Astrocyte (in vitro differentiated cells and primary cell): ENCODE measurements at regions not wholly inside any gene's neighbourhood (a gene's known extent, or its start where the extent isn't known, plus 50 kb on each side); places are given as distances from the start of the nearest gene placed in this dataset.

Source experiments
- DNase-seq: peaks from one replicate; pipeline ENCODE4 v3.0.0-alpha.2; 2010; ENCODE audit warnings: low read depth
- FAIRE-seq: peaks from 2 replicates; lab custom pipeline; 2011; peaks lifted over from hg19 to GRCh38; lab: Jason Lieb, UNC
- H2AFZ ChIP-seq: 2 replicates; pipeline ENCODE4 v1.6.0; 2012; ENCODE audit warnings: low read depth, low read length, inconsistent platforms
- H3K27ac ChIP-seq: 2 replicates; pipeline ENCODE4 v1.5.1; 2011; ENCODE audit warnings: low read depth, low read length, inconsistent platforms
- H3K27me3 ChIP-seq: 2 replicates; pipeline ENCODE4 v1.6.0; 2011; ENCODE audit warnings: low read length, inconsistent platforms; ENCODE audit not compliant: insufficient read depth
- H3K36me3 ChIP-seq: 2 replicates; pipeline ENCODE4 v1.5.1; 2011; ENCODE audit warnings: low read length, inconsistent platforms; ENCODE audit not compliant: insufficient read depth
- H3K4me1 ChIP-seq: 2 replicates; pipeline ENCODE4 v1.5.1; 2011; ENCODE audit warnings: low read length, inconsistent platforms; ENCODE audit not compliant: insufficient read depth
- H3K4me2 ChIP-seq: 2 replicates; pipeline ENCODE4 v1.6.0; 2012; ENCODE audit warnings: low read length, inconsistent platforms
- H3K4me3 ChIP-seq: 2 replicates; pipeline ENCODE4 v1.5.1; 2011; ENCODE audit warnings: low read depth, mild to moderate bottlenecking, low read length, inconsistent platforms; ENCODE audit not compliant: insufficient read depth
- H3K79me2 ChIP-seq: 2 replicates; pipeline ENCODE4 v1.6.0; 2012; ENCODE audit warnings: mild to moderate bottlenecking, low read length, inconsistent platforms; ENCODE audit not compliant: insufficient read depth
- H3K9ac ChIP-seq: 2 replicates; pipeline ENCODE4 v1.6.0; 2012; ENCODE audit warnings: mild to moderate bottlenecking, low read length, inconsistent platforms
- H3K9me3 ChIP-seq: 2 replicates; pipeline ENCODE4 v1.5.1; 2012; ENCODE audit warnings: low read depth, mild to moderate bottlenecking, low read length, inconsistent platforms; ENCODE audit not compliant: insufficient read depth
- H4K20me1 ChIP-seq: 2 replicates; pipeline ENCODE4 v1.6.0; 2012; ENCODE audit warnings: low read length, inconsistent platforms; ENCODE audit not compliant: insufficient read depth
- H3K27ac Mint-ChIP-seq: one replicate; pipeline ENCODE4 v1.8.0; 2021; ENCODE audit warnings: mild to moderate bottlenecking, mixed read lengths; ENCODE audit not compliant: unreplicated experiment
- H3K27me3 Mint-ChIP-seq: one replicate; pipeline ENCODE4 v1.8.0; 2021; ENCODE audit warnings: low read depth, mixed read lengths; ENCODE audit not compliant: unreplicated experiment
- H3K36me3 Mint-ChIP-seq: one replicate; pipeline ENCODE4 v1.8.0; 2021; ENCODE audit warnings: low read depth, mixed read lengths; ENCODE audit not compliant: unreplicated experiment
- H3K4me1 Mint-ChIP-seq: one replicate; pipeline ENCODE4 v1.8.0; 2021; ENCODE audit warnings: low read depth, mixed read lengths; ENCODE audit not compliant: unreplicated experiment
- H3K4me3 Mint-ChIP-seq: one replicate; pipeline ENCODE4 v1.8.0; 2021; ENCODE audit warnings: mild to moderate bottlenecking, moderate library complexity, mixed read lengths; ENCODE audit not compliant: unreplicated experiment
- H3K9me3 Mint-ChIP-seq: one replicate; pipeline ENCODE4 v1.8.0; 2021; ENCODE audit warnings: mild to moderate bottlenecking, mixed read lengths; ENCODE audit not compliant: unreplicated experiment
- CTCF ChIP-seq: IDR thresholded peaks from 2 replicates; pipeline ENCODE4 v1.5.1; 2011; ENCODE audit warnings: low read depth, mild to moderate bottlenecking, inconsistent platforms, low read length, moderate library complexity; ENCODE audit not compliant: insufficient read depth
- EZH2 ChIP-seq: IDR thresholded peaks from 2 replicates; pipeline ENCODE4 v1.6.1; 2012; ENCODE audit warnings: mild to moderate bottlenecking, low read length, inconsistent platforms; ENCODE audit not compliant: insufficient read depth

GRCh38 chr9:86997156-86997555 lies 49.9 kb upstream of the GAS1 start:
- DNase-seq: no peak
- H3K4me3 ChIP-seq: no peak overlapping the region
- H3K27me3 Mint-ChIP-seq: peaks cover 2% of the 10 kb centered on the region
- no peak overlapping the region for H2AFZ ChIP-seq
- H3K79me2 ChIP-seq: no peaks in the 10 kb centered on the region
- H3K9ac ChIP-seq: no peak overlapping the region
- no peaks in the 10 kb centered on the region for H3K9me3 ChIP-seq
- no peaks in the 10 kb centered on the region for H3K27me3 ChIP-seq
- no peaks in the 10 kb centered on the region for H3K9me3 Mint-ChIP-seq
- TF ChIP-seq EZH2: no peak
- TF ChIP-seq CTCF: no peak
- no peaks in the 10 kb centered on the region for H3K36me3 Mint-ChIP-seq
- H3K4me1 ChIP-seq: no peaks in the 10 kb centered on the region
- FAIRE-seq: no peak
- H3K4me2 ChIP-seq: no peak overlapping the region
- no peaks in the 10 kb centered on the region for H3K4me1 Mint-ChIP-seq
- H3K27ac Mint-ChIP-seq: no peak overlapping the region
- H3K36me3 ChIP-seq: no peaks in the 10 kb centered on the region
- no peak overlapping the region for H3K27ac ChIP-seq
- H3K4me3 Mint-ChIP-seq: no peak overlapping the region
- no peaks in the 10 kb centered on the region for H4K20me1 ChIP-seq

- Mint-ChIP-seq H3K27me3 (peaks cover 2% of the 10 kb centered on the region), H3K9me3 (no peaks in the 10 kb centered on the region), H3K4me1 (no peaks in the 10 kb centered on the region), H3K27ac (no peak overlapping the region), H3K36me3 (no peaks in the 10 kb centered on the region), H3K4me3 (no peak overlapping the region)
- H3K36me3 ChIP-seq: no peaks in the 10 kb centered on the region
- no peaks in the 10 kb centered on the region for H3K27me3 ChIP-seq
- no peak overlapping the region for H2AFZ ChIP-seq
- FAIRE-seq (no peak), DNase-seq (no peak)
- no peak overlapping the region for H3K9ac ChIP-seq
- H3K4me2 ChIP-seq: no peak overlapping the region
- no peak overlapping the region for H3K4me3 ChIP-seq
- no peaks in the 10 kb centered on the region for H3K4me1 ChIP-seq
- H3K9me3 ChIP-seq: no peaks in the 10 kb centered on the region
- no peaks in the 10 kb centered on the region for H4K20me1 ChIP-seq
- H3K27ac ChIP-seq: no peak overlapping the region
- no peaks in the 10 kb centered on the region for H3K79me2 ChIP-seq
- no peak for TF ChIP-seq CTCF
- TF ChIP-seq EZH2: no peak
These were observed 50.6 kb upstream of the GAS1 start for GRCh38 chr9:86997951-86998350.

GRCh38 chr9:87002517-87002916 lies 55.2 kb upstream of the GAS1 start:
- no peak overlapping the region for H3K27ac ChIP-seq
- H4K20me1 ChIP-seq: no peaks in the 10 kb centered on the region
- H3K4me1 Mint-ChIP-seq: no peaks in the 10 kb centered on the region
- DNase-seq: no peak
- no peaks in the 10 kb centered on the region for H3K4me1 ChIP-seq
- no peaks in the 10 kb centered on the region for H3K27me3 Mint-ChIP-seq
- H3K9me3 ChIP-seq: no peaks in the 10 kb centered on the region
- no peak overlapping the region for H3K9ac ChIP-seq
- no peak overlapping the region for H3K4me2 ChIP-seq
- H3K36me3 ChIP-seq: no peaks in the 10 kb centered on the region
- no peak overlapping the region for H3K4me3 Mint-ChIP-seq
- H3K36me3 Mint-ChIP-seq: no peaks in the 10 kb centered on the region
- H3K9me3 Mint-ChIP-seq: no peaks in the 10 kb centered on the region
- no peaks in the 10 kb centered on the region for H3K27me3 ChIP-seq
- no peak for FAIRE-seq
- no peak overlapping the region for H2AFZ ChIP-seq
- H3K27ac Mint-ChIP-seq: no peak overlapping the region
- no peaks in the 10 kb centered on the region for H3K79me2 ChIP-seq
- H3K4me3 ChIP-seq: no peak overlapping the region
- TF ChIP-seq EZH2 (no peak), CTCF (no peak)
